ENCODE measurements at regions not wholly inside any gene's neighbourhood (a gene's known extent, or its start where the extent isn't known, plus 50 kb on each side); places are given as distances from the start of the nearest gene placed in this dataset.

- TF ChIP-seq, protein P1, sequence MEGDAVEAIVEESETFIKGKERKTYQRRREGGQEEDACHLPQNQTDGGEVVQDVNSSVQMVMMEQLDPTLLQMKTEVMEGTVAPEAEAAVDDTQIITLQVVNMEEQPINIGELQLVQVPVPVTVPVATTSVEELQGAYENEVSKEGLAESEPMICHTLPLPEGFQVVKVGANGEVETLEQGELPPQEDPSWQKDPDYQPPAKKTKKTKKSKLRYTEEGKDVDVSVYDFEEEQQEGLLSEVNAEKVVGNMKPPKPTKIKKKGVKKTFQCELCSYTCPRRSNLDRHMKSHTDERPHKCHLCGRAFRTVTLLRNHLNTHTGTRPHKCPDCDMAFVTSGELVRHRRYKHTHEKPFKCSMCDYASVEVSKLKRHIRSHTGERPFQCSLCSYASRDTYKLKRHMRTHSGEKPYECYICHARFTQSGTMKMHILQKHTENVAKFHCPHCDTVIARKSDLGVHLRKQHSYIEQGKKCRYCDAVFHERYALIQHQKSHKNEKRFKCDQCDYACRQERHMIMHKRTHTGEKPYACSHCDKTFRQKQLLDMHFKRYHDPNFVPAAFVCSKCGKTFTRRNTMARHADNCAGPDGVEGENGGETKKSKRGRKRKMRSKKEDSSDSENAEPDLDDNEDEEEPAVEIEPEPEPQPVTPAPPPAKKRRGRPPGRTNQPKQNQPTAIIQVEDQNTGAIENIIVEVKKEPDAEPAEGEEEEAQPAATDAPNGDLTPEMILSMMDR (conservative IDR thresholded peaks at IDR 0.05), result no peak
- Histone ChIP-seq H2BK5ac (ENCODE audit: insufficient read length, low read length) (no peak overlapping the region), H3K56ac (ENCODE audit: insufficient read length, low read depth, low read length) (no peak overlapping the region), H2AK5ac (ENCODE audit: insufficient read length, low read length) (no peak overlapping the region), H3K9ac (ENCODE audit: extremely low read depth, insufficient read length, low read length) (no peak overlapping the region), H2BK20ac (ENCODE audit: low read depth, low read length, poor library complexity, severe bottlenecking) (no peak overlapping the region), H3K9me3 (ENCODE audit: control insufficient read depth, low read depth, low read length) (no peaks in the 10 kb centered on the region), H3K79me1 (ENCODE audit: insufficient read depth, low read depth, low read length, poor library complexity, severe bottlenecking) (no peaks in the 10 kb centered on the region), H4K91ac (ENCODE audit: insufficient read length, low read depth, low read length) (no peak overlapping the region), H3T11ph (ENCODE audit: low read length) (no peak overlapping the region), H3K4me1 (ENCODE audit: insufficient read depth, low read length) (peaks cover 5% of the 10 kb centered on the region; the same call in 1 of the 2 replicates), H2BK120ac (ENCODE audit: low read depth, low read length, poor library complexity, severe bottlenecking) (no peak overlapping the region), H3K14ac (ENCODE audit: insufficient read depth, low read length) (no peak overlapping the region), H2BK12ac (ENCODE audit: insufficient read length, low read depth, low read length) (no peak overlapping the region), H3K79me2 (ENCODE audit: insufficient read depth, low read length) (no peaks in the 10 kb centered on the region), H4K20me1 (ENCODE audit: control insufficient read depth, insufficient read depth, insufficient read length) (no peaks in the 10 kb centered on the region), H4K8ac (replicated peaks; ENCODE audit: insufficient read length, low read depth, low read length) (no peak overlapping the region), H3K23ac (ENCODE audit: insufficient read length, low read depth, low read length) (no peak overlapping the region), H2AFZ (ENCODE audit: low read length) (no peak overlapping the region), H3K27ac (ENCODE audit: insufficient read length, low read depth, low read length) (no peak overlapping the region), H3K18ac (ENCODE audit: insufficient read length, low read depth, low read length) (no peak overlapping the region), H3K4me2 (ENCODE audit: insufficient read depth, insufficient read length, low read length) (no peak overlapping the region), H3K4ac (ENCODE audit: low read depth, low read length) (no peak overlapping the region), H4K5ac (ENCODE audit: insufficient read length, low read depth, low read length) (no peak overlapping the region), H3K23me2 (ENCODE audit: insufficient read length, low read depth, low read length, poor library complexity, severe bottlenecking) (no peaks in the 10 kb centered on the region), H2BK15ac (ENCODE audit: low read depth, low read length) (no peak overlapping the region), H3K27me3 (ENCODE audit: insufficient read depth, low read length) (no peaks in the 10 kb centered on the region)
- WGBS (ENCODE audit: extremely low coverage, insufficient read length, low lambda C conversion rate), result no CpG with 5 or more reads among the region's 3 CpGs
- Mint-ChIP-seq H3K4me1 (peaks cover 37 to 53% of the 10 kb centered on the region in 2 experiments), H3K27ac (0 out of 7 replicates have a peak overlapping the region, but pooled peaks of 1 of the 3 experiments have one; percentile 49), H3K4me3 (no peak overlapping the region), H3K9me3 (no peaks in the 10 kb centered on the region), H3K27me3 (ENCODE audit: low read depth) (no peaks in the 10 kb centered on the region), H3K36me3 (ENCODE audit: insufficient read depth in 1 of 3, low read depth in 3 of 3) (no peaks in the 10 kb centered on the region; a peak in 1 of 7 replicates)
- no peak for DNase-seq
Observed at GRCh38 chr6:15953152-15953880, 175.6 kb upstream of the MYLIP start.
